Mesenchymal stem cell (in vitro differentiated cells and primary cell): ENCODE measurements at regions not wholly inside any gene's neighbourhood (a gene's known extent, or its start where the extent isn't known, plus 50 kb on each side); places are given as distances from the start of the nearest gene placed in this dataset.
A peak's percentile ranks its signal among the peaks of the same experiment; 100 is the strongest.

Experiments
- DNase-seq: peaks from one replicate; pipeline ENCODE4 v3.0.0-alpha.2; 2013
- H2AFZ ChIP-seq: one replicate; pipeline ENCODE4 v1.6.1; 2013; ENCODE audit warnings: low read depth, mild to moderate bottlenecking, control low read depth, inconsistent platforms, low read length, moderate library complexity
- H2AK5ac ChIP-seq: 2 replicates; pipeline ENCODE4 v1.6.1; 2013; ENCODE audit warnings: low read length, moderate library complexity, mild to moderate bottlenecking, inconsistent platforms; ENCODE audit not compliant: severe bottlenecking
- H2BK120ac ChIP-seq: one replicate; pipeline ENCODE4 v1.6.1; 2013; ENCODE audit warnings: low read depth, mild to moderate bottlenecking, inconsistent platforms, low read length, moderate library complexity
- H2BK12ac ChIP-seq, 2 experiments: one replicate each; pipeline ENCODE4 v1.6.1; 2013; ENCODE audit warnings: inconsistent platforms in 2 of 2, low read length in 2 of 2, mild to moderate bottlenecking in 2 of 2, moderate library complexity in 2 of 2, control low read depth in 1 of 2
- H2BK15ac ChIP-seq: one replicate; pipeline ENCODE4 v1.6.1; 2013; ENCODE audit warnings: mild to moderate bottlenecking, low read depth, inconsistent platforms; ENCODE audit not compliant: poor library complexity, severe bottlenecking
- H2BK5ac ChIP-seq: 2 replicates; pipeline ENCODE4 v1.6.1; 2013; ENCODE audit warnings: low read depth, mild to moderate bottlenecking, low read length, control low read depth, inconsistent platforms; ENCODE audit not compliant: poor library complexity, severe bottlenecking
- H3K14ac ChIP-seq, 2 experiments: one replicate each; pipeline ENCODE4 v1.6.1; 2013; ENCODE audit warnings: inconsistent platforms in 2 of 2, low read length in 2 of 2, control low read depth in 1 of 2, mild to moderate bottlenecking in 1 of 2, moderate library complexity in 1 of 2
- H3K18ac ChIP-seq, 2 experiments: one replicate each; pipeline ENCODE4 v1.6.1; 2013; ENCODE audit warnings: inconsistent platforms in 2 of 2, low read length in 2 of 2, control low read depth in 1 of 2, low read depth in 1 of 2, mild to moderate bottlenecking in 1 of 2
- H3K23ac ChIP-seq, 2 experiments: one replicate each; pipeline ENCODE4 v1.6.1; 2013; ENCODE audit warnings: inconsistent platforms in 2 of 2, low read length in 2 of 2, mild to moderate bottlenecking in 2 of 2, moderate library complexity in 2 of 2, control low read depth in 1 of 2
- H3K27ac ChIP-seq: 2 replicates; pipeline ENCODE4 v1.5.1; 2013; ENCODE audit warnings: mild to moderate bottlenecking, moderate library complexity, low read length, control low read depth, inconsistent platforms; ENCODE audit not compliant: poor library complexity, severe bottlenecking
- H3K27me3 ChIP-seq, 2 experiments: 2 replicates each; pipeline versions ENCODE4 v1.6.1 to v1.7.0; 2013; ENCODE audit warnings: low read length in 2 of 2, mild to moderate bottlenecking in 2 of 2, moderate library complexity in 2 of 2, control low read depth in 1 of 2, inconsistent platforms in 1 of 2; ENCODE audit not compliant: control insufficient read depth in 1 of 2, insufficient read depth in 1 of 2
- H3K36me3 ChIP-seq, 2 experiments: 2 replicates each; pipeline versions ENCODE4 v1.6.1 to v1.7.0; 2013; ENCODE audit warnings: low read length in 2 of 2, control low read depth in 1 of 2, inconsistent platforms in 1 of 2, low read depth in 1 of 2, mild to moderate bottlenecking in 1 of 2; ENCODE audit not compliant: insufficient read depth in 2 of 2, control insufficient read depth in 1 of 2
- H3K4ac ChIP-seq, 2 experiments: one replicate each; pipeline ENCODE4 v1.6.1; 2013; ENCODE audit warnings: inconsistent platforms in 2 of 2, low read length in 2 of 2, mild to moderate bottlenecking in 2 of 2, moderate library complexity in 2 of 2, control low read depth in 1 of 2, low read depth in 1 of 2
- H3K4me1 ChIP-seq: 2 replicates; pipeline ENCODE4 v1.6.1; 2013; ENCODE audit warnings: low read depth, low read length, control low read depth; ENCODE audit not compliant: control insufficient read depth, insufficient read depth
- H3K4me2 ChIP-seq: 2 replicates; pipeline ENCODE4 v1.6.1; 2013; ENCODE audit warnings: low read length, mild to moderate bottlenecking, inconsistent platforms; ENCODE audit not compliant: poor library complexity, severe bottlenecking
- H3K4me3 ChIP-seq, 2 experiments: 2 replicates each; pipeline versions ENCODE4 v1.5.1 to v1.7.0; 2013; ENCODE audit warnings: low read length in 2 of 2, mild to moderate bottlenecking in 2 of 2, control low read depth in 1 of 2, low read depth in 1 of 2; ENCODE audit not compliant: insufficient read depth in 1 of 2
- H3K79me1 ChIP-seq: replicated peaks from 2 replicates; pipeline ENCODE4 v1.6.1; 2013; ENCODE audit warnings: mild to moderate bottlenecking, control low read depth, low read length, inconsistent platforms; ENCODE audit not compliant: poor library complexity, severe bottlenecking
- H3K9ac ChIP-seq: 2 replicates; pipeline ENCODE4 v1.7.0; 2013; ENCODE audit warnings: mild to moderate bottlenecking, low read length, moderate library complexity
- H3K9me3 ChIP-seq: 2 replicates; pipeline ENCODE4 v1.7.0; 2013; ENCODE audit warnings: mild to moderate bottlenecking, low read length; ENCODE audit not compliant: control insufficient read depth
- H4K8ac ChIP-seq: one replicate; pipeline ENCODE4 v1.6.1; 2013; ENCODE audit warnings: inconsistent platforms, mild to moderate bottlenecking, low read length, moderate library complexity
- H4K91ac ChIP-seq: one replicate; pipeline ENCODE4 v1.6.1; 2013; ENCODE audit warnings: mild to moderate bottlenecking, low read length, inconsistent platforms
- WGBS: methylation state at CpG from one replicate; pipeline ENCODE4 v1.1.7; 2013; ENCODE audit warnings: mixed read lengths; 5-methylcytosine and 5-hydroxymethylcytosine counted together

GRCh38 chr12:124398578-124399227, 103.8 kb downstream of the RFLNA start:
- Histone ChIP-seq H3K18ac (no peak overlapping the region), H3K4me2 (no peak overlapping the region), H4K91ac (no peak overlapping the region), H2BK5ac (no peak overlapping the region), H3K4me3 (no peak overlapping the region), H3K23ac (peak overlapping the region in 1 of 2 experiments; percentile 23), H3K14ac (no peak overlapping the region), H4K8ac (no peak overlapping the region), H3K9ac (no peak overlapping the region), H2AK5ac (no peak overlapping the region), H2BK120ac (no peak overlapping the region), H3K27ac (no peak overlapping the region), H3K4me1 (peaks cover 52% of the 10 kb centered on the region), H2BK15ac (no peak overlapping the region), H3K36me3 (peaks cover 54 to 99% of the 10 kb centered on the region in 2 experiments), H3K9me3 (no peaks in the 10 kb centered on the region), H3K27me3 (no peaks in the 10 kb centered on the region), H2BK12ac (no peak overlapping the region), H3K79me1 (peaks cover 56% of the 10 kb centered on the region), H3K4ac (no peak overlapping the region), H2AFZ (no peak overlapping the region)
- WGBS: 91% methylated on average over 10 of the region's 15 CpGs
- DNase-seq: no peak

- Histone ChIP-seq H3K36me3 (peaks cover 58 to 97% of the 10 kb centered on the region in 2 experiments), H2BK15ac (no peak overlapping the region), H3K18ac (peak overlapping the region in 1 of 2 experiments; percentile 30), H3K27ac (no peak overlapping the region), H4K8ac (no peak overlapping the region), H2AK5ac (no peak overlapping the region), H3K4me1 (peaks cover 53% of the 10 kb centered on the region), H2BK12ac (peak overlapping the region in 1 of 2 experiments; percentile 29), H2BK120ac (no peak overlapping the region), H3K23ac (no peak overlapping the region), H3K9me3 (no peaks in the 10 kb centered on the region), H3K9ac (no peak overlapping the region), H3K4me2 (no peak overlapping the region), H3K4ac (no peak overlapping the region), H3K14ac (no peak overlapping the region), H2AFZ (no peak overlapping the region), H3K79me1 (peaks cover 50% of the 10 kb centered on the region), H4K91ac (no peak overlapping the region), H2BK5ac (no peak overlapping the region), H3K4me3 (no peak overlapping the region), H3K27me3 (no peaks in the 10 kb centered on the region)
- 96% methylated on average over 22 of the region's 22 CpGs for WGBS
- no peak for DNase-seq
These were observed 103.1 kb downstream of the RFLNA start for GRCh38 chr12:124397807-124398577.

- Histone ChIP-seq H4K8ac (no peak overlapping the region), H2BK12ac (peak overlapping the region in 1 of 2 experiments; percentile 85), H3K18ac (no peak overlapping the region), H3K23ac (no peak overlapping the region), H3K79me1 (peaks cover 44% of the 10 kb centered on the region), H3K4ac (no peak overlapping the region), H2BK120ac (no peak overlapping the region), H3K9ac (no peak overlapping the region), H2AFZ (no peak overlapping the region), H2AK5ac (no peak overlapping the region), H3K27me3 (no peaks in the 10 kb centered on the region), H3K4me1 (peaks cover 53% of the 10 kb centered on the region), H2BK5ac (no peak overlapping the region), H3K9me3 (no peaks in the 10 kb centered on the region), H3K36me3 (peaks cover 58 to 95% of the 10 kb centered on the region in 2 experiments), H2BK15ac (no peak overlapping the region), H3K4me2 (no peak overlapping the region), H3K27ac (no peak overlapping the region), H3K14ac (peak overlapping the region in 1 of 2 experiments; percentile 50), H3K4me3 (no peak overlapping the region), H4K91ac (no peak overlapping the region)
- DNase-seq: no peak
- WGBS: 82% methylated on average over 7 of the region's 7 CpGs
These were observed 102.4 kb downstream of the RFLNA start for GRCh38 chr12:124397399-124397679.

GRCh38 chr12:124396544-124397398, 101.9 kb downstream of the RFLNA start:
- H3K27me3 ChIP-seq: no peaks in the 10 kb centered on the region
- peak overlapping the region in 1 of 2 experiments; percentile 6 for H3K18ac ChIP-seq
- no peak overlapping the region for H3K23ac ChIP-seq
- peak overlapping the region in 1 of 2 experiments; percentile 85 for H2BK12ac ChIP-seq
- H3K9ac ChIP-seq: no peak overlapping the region
- H3K14ac ChIP-seq: peak overlapping the region in 1 of 2 experiments; percentile 50
- peaks cover 55 to 93% of the 10 kb centered on the region in 2 experiments for H3K36me3 ChIP-seq
- H3K79me1 ChIP-seq: peaks cover 40% of the 10 kb centered on the region
- no peak overlapping the region for H2AFZ ChIP-seq
- no peak overlapping the region for H4K8ac ChIP-seq
- no peak overlapping the region for H2BK15ac ChIP-seq
- H2AK5ac ChIP-seq: no peak overlapping the region
- no peak overlapping the region for H2BK120ac ChIP-seq
- no peak overlapping the region for H3K27ac ChIP-seq
- H3K4me3 ChIP-seq: no peak overlapping the region
- H3K4me1 ChIP-seq: peaks cover 53% of the 10 kb centered on the region
- H3K4me2 ChIP-seq: no peak overlapping the region
- peak overlapping the region; percentile 6 for H4K91ac ChIP-seq
- H3K9me3 ChIP-seq: no peaks in the 10 kb centered on the region
- no peak overlapping the region for H2BK5ac ChIP-seq
- H3K4ac ChIP-seq: no peak overlapping the region
- no peak for DNase-seq
- 93% methylated on average over 34 of the region's 35 CpGs for WGBS
